ENCODE measurements at regions not wholly inside any gene's neighbourhood (a gene's known extent, or its start where the extent isn't known, plus 50 kb on each side); places are given as distances from the start of the nearest gene placed in this dataset.

GRCh38 chr5:88507261-88507660 lies 238.6 kb upstream of the TMEM161B start:
- TF ChIP-seq, protein P1, sequence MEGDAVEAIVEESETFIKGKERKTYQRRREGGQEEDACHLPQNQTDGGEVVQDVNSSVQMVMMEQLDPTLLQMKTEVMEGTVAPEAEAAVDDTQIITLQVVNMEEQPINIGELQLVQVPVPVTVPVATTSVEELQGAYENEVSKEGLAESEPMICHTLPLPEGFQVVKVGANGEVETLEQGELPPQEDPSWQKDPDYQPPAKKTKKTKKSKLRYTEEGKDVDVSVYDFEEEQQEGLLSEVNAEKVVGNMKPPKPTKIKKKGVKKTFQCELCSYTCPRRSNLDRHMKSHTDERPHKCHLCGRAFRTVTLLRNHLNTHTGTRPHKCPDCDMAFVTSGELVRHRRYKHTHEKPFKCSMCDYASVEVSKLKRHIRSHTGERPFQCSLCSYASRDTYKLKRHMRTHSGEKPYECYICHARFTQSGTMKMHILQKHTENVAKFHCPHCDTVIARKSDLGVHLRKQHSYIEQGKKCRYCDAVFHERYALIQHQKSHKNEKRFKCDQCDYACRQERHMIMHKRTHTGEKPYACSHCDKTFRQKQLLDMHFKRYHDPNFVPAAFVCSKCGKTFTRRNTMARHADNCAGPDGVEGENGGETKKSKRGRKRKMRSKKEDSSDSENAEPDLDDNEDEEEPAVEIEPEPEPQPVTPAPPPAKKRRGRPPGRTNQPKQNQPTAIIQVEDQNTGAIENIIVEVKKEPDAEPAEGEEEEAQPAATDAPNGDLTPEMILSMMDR (IDR thresholded peaks at IDR 0.05; ENCODE audit: insufficient read depth, missing control alignments): no peak
- FAIRE-seq: no peak
- no peak for DNase-seq (ENCODE audit: insufficient read length, low spot score)

DNA sequence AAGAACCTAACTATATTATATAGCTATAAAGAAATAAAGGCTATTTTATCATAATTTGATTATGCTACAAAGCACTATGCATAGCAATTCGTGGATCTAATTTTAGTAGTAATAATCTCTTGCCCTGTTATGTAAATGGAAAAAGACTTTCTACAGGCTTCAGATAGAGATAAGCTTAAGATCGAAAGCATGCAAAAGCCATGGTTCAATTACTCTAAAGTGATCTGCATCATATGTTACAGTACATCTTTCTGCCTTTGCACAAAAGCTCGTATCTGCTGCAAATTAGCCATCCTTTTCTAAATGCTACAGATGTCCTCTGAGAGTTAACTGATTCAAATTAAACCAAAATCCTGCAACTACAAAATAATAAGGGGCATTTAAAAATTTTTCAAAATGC lies 234.8 kb upstream of the TMEM161B start:
- FAIRE-seq: no peak
- TF ChIP-seq, protein P1 (IDR thresholded peaks at IDR 0.05; ENCODE audit: insufficient read depth, missing control alignments): no peak
- DNase-seq (ENCODE audit: insufficient read length, low spot score): no peak

DNA sequence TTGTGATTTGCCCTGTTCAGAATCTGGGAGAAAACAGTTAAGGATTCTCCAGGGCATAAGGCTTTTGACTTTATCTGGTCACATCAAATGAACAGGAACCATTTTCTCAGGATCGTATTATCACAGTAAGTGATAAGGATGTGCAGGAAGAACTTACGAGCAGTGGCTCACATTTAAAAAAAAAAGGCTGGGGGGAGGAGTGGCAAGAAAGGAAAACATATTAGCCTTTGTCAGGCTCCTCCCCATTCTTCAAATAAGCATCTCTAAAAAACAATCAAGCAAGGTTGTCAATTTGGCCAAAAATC lies 234.3 kb upstream of the TMEM161B start:
- DNase-seq (ENCODE audit: insufficient read length, low spot score) (no peak), FAIRE-seq (no peak)
- TF ChIP-seq, protein P1 (IDR thresholded peaks at IDR 0.05; ENCODE audit: insufficient read depth, missing control alignments): no peak

- no peak for FAIRE-seq
- DNase-seq (ENCODE audit: insufficient read length, low spot score): no peak
- TF ChIP-seq, protein P1 (IDR thresholded peaks at IDR 0.05; ENCODE audit: insufficient read depth, missing control alignments): no peak
Observed at GRCh38 chr5:88502179-88503040, 233.8 kb upstream of the TMEM161B start.

DNA sequence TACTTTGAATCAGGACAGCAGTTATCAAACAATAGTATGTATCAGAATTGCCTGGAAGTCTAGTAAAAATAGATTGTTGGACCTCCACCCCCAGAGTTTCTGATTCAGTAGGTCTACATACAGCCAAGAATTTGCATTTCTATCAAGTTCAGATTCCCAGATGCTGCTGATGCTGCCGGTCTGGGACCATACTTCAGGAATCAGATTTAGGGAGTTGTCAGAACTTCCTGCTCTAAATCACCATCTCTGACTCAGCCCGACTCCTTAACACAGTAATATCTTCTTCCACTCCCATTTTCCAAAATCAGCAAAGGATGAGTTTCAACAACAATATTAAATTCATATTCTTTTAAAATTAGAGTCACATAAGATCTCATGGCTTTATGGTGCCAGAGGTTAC lies 227.2 kb upstream of the TMEM161B start:
- FAIRE-seq: no peak
- TF ChIP-seq, protein P1 (IDR thresholded peaks at IDR 0.05; ENCODE audit: insufficient read depth, missing control alignments): no peak
- no peak for DNase-seq (ENCODE audit: insufficient read length, low spot score)

DNA sequence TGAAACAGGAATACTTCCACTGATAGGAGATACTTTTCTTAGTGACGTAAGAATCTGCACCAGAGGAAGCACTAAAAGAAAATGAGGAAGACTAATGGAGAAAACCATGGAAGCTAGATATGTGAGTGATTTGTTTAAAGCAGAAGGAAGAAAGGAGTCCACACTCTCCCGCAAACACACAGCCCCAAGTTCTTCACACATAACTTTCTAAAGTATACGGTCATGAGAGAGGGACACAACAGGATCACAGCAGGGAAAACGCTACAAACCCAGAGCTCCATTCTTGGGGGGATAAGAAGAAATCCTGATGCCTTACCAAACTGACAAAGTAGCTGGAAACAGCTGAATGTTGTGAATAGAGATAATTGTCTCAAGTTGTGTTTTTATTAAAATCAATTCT lies 222.2 kb upstream of the TMEM161B start:
- FAIRE-seq (no peak), DNase-seq (ENCODE audit: insufficient read length, low spot score) (no peak)
- TF ChIP-seq, protein P1 (IDR thresholded peaks at IDR 0.05; ENCODE audit: insufficient read depth, missing control alignments): no peak

DNA sequence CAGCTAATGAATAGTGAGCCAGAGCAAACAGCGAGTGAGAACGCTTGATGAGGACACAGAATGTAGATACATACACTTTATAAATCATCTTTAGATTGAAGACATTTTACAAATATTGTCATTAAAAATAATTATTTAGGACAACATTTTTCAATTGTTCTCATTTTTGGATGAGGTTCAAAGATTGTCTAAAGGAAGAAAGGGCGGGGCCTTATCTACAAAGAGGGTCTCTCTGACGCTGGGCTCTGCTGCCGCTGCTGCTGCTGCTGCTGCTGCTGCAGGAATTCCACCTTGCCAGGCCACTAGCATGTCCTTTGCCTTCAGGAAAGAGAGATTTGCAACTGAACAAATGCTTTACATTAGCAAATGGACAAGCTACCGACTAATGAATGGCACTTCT lies 220.7 kb upstream of the TMEM161B start:
- FAIRE-seq (no peak), DNase-seq (ENCODE audit: insufficient read length, low spot score) (no peak)
- TF ChIP-seq, protein P1 (IDR thresholded peaks at IDR 0.05; ENCODE audit: insufficient read depth, missing control alignments): no peak
